Choroid plexus epithelial cell (primary cell): ENCODE measurements at regions not wholly inside any gene's neighbourhood (a gene's known extent, or its start where the extent isn't known, plus 50 kb on each side); places are given as distances from the start of the nearest gene placed in this dataset.

Experiments used
- DNase-seq: peaks from one replicate; pipeline ENCODE4 v3.0.0-alpha.2; 2010; ENCODE audit warnings: low read depth
- H3K4me3 ChIP-seq: 2 replicates; pipeline ENCODE4 v1.5.1; 2011; ENCODE audit warnings: low read depth, mild to moderate bottlenecking, control low read depth, low read length, moderate library complexity
- CTCF ChIP-seq: conservative IDR thresholded peaks from 2 replicates; pipeline ENCODE4 v1.5.1; 2011; ENCODE audit warnings: low read depth, mild to moderate bottlenecking, control low read depth, inconsistent platforms, low read length, moderate library complexity

- TF ChIP-seq CTCF, result no peak
- no peak overlapping the region for H3K4me3 ChIP-seq
- peak; percentile 33 for DNase-seq
Observed at GRCh38 chr12:42761601-42762350, 172.2 kb upstream of the PRICKLE1 start.

GRCh38 chr12:42761086-42761485 is 171.5 kb upstream of the PRICKLE1 start:
- no peak for DNase-seq
- no peak overlapping the region for H3K4me3 ChIP-seq
- no peak for TF ChIP-seq CTCF

GRCh38 chr12:42760550-42760949 is 171.0 kb upstream of the PRICKLE1 start:
- no peak for TF ChIP-seq CTCF
- no peak for DNase-seq
- no peak overlapping the region for H3K4me3 ChIP-seq

- DNase-seq, result peak; percentile 83
- peak; percentile 15 for TF ChIP-seq CTCF
- H3K4me3 ChIP-seq, result no peak overlapping the region
Observed at GRCh38 chr12:42759622-42760273, 170.2 kb upstream of the PRICKLE1 start.

- DNase-seq, result no peak
- TF ChIP-seq CTCF, result no peak
- H3K4me3 ChIP-seq, result no peak overlapping the region
Observed at GRCh38 chr12:42758806-42759205, 169.3 kb upstream of the PRICKLE1 start.

- no peak for TF ChIP-seq CTCF
- no peak for DNase-seq
- H3K4me3 ChIP-seq, result no peak overlapping the region
Observed at GRCh38 chr12:42757624-42758119, 168.1 kb upstream of the PRICKLE1 start.
